ENCODE measurements at regions not wholly inside any gene's neighbourhood (a gene's known extent, or its start where the extent isn't known, plus 50 kb on each side); places are given as distances from the start of the nearest gene placed in this dataset.

DNA sequence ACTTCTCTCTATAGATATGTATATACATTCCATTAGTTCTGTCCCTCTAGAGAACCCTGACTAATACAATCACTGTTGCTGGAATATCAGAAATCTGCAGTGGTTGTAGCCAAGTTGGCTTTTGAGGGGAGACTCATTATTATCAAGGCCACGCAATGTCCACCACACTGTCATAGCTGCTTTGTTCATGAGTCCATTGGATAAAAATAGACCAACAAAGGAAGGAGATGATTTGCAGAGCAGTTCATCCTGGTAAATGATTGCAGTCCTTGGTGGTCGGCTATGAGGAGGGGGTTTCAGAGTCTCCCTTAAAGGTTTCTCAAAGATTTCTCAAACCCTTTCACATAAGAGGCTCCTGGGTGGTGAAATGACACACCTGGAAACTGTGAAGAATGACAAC is 192.8 kb upstream of the ANKH start:
- H3K4me3 ChIP-seq (ENCODE audit: control insufficient read depth, low read depth, low read length), result no peak overlapping the region
- DNase-seq (ENCODE audit: low read depth), result no peak
- TF ChIP-seq, protein P1, sequence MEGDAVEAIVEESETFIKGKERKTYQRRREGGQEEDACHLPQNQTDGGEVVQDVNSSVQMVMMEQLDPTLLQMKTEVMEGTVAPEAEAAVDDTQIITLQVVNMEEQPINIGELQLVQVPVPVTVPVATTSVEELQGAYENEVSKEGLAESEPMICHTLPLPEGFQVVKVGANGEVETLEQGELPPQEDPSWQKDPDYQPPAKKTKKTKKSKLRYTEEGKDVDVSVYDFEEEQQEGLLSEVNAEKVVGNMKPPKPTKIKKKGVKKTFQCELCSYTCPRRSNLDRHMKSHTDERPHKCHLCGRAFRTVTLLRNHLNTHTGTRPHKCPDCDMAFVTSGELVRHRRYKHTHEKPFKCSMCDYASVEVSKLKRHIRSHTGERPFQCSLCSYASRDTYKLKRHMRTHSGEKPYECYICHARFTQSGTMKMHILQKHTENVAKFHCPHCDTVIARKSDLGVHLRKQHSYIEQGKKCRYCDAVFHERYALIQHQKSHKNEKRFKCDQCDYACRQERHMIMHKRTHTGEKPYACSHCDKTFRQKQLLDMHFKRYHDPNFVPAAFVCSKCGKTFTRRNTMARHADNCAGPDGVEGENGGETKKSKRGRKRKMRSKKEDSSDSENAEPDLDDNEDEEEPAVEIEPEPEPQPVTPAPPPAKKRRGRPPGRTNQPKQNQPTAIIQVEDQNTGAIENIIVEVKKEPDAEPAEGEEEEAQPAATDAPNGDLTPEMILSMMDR (conservative IDR thresholded peaks at IDR 0.05; ENCODE audit: control insufficient read depth, insufficient read depth, low read depth, low read length), result no peak

DNA sequence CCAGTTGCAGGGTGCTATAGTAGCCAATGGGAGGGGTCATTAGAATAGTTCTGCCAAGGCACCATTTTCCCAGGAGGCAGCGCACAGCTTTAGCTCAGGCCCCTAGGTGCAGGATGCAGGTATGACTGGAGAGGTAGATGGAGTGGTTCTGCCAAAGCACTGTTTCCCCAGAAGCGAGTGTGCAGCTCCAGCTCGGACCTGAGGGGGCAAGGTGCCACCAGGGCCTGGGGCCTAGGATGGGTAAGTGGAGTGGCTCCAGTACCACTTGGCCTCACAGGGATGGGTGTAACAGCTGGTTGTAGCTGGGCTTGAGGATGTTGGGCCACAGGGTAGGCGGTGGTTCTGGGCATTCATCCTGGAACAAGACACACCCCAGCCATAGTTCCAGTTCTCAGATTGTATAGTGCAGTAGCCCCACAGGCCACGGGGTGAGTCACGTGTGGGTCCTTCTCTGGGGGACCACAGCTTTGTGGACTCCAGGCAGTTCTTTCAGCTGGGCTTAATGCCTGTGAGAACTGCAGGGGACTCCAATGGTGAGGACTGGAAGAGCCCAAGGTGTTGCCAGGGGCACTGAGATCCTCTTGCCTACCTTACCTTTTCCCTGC is 185.5 kb upstream of the ANKH start:
- DNase-seq (ENCODE audit: low read depth), result no peak
- TF ChIP-seq, protein P1 (conservative IDR thresholded peaks at IDR 0.05; ENCODE audit: control insufficient read depth, insufficient read depth, low read depth, low read length), result no peak
- no peak overlapping the region for H3K4me3 ChIP-seq (ENCODE audit: control insufficient read depth, low read depth, low read length)

DNA sequence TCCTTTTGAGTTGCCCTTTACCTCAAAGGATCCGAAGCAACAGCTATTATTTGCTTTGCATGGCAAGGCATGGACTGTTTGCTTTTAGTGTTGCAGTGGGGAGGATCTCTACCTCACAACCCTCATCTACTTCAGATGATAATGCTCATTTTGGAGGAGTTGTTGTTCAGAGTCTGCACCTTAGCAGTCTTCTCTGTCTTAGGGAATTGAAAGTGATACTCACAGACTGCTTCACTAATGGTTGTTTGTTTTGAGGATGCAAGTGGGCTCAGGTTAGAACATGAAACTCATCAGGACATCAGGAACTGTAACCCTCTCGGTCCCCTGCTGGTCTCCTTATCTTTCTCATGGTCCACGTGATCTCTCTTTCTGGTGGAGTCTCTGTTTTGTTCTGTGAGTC is 172.9 kb upstream of the ANKH start:
- DNase-seq (ENCODE audit: low read depth), result no peak
- no peak overlapping the region for H3K4me3 ChIP-seq (ENCODE audit: control insufficient read depth, low read depth, low read length)
- TF ChIP-seq, protein P1 (conservative IDR thresholded peaks at IDR 0.05; ENCODE audit: control insufficient read depth, insufficient read depth, low read depth, low read length), result no peak

DNA sequence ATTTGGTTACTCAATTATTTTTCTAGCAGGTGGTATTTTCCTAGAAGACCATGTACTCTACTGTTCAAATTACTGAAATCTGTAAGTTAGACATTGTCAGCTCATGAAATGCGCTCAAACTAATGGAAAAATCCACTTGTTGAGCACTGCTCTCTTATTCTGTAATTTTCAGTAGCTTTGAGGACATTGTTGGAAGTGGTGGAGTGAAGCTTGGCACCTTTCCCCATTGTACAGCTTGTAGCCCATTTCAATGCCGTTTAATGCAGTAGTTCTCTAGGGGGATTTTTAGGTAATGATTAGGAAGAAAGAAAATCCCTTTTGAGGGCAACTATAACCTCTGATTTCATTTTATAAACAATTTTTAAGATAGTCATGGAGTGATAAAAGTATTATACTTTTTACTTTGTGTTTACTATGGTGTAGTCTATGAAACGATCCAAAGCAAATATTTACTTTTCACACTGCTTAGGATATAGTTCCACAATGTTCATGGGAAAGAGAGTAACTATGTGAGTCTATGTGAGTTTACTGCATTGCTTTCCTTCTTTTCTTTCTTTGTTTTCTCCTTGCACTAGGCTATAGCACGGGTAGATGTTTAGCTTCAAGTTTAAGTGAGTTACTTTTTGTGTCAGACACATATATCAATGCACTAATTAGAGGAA is 165.8 kb upstream of the ANKH start:
- DNase-seq (ENCODE audit: low read depth), result no peak
- TF ChIP-seq, protein P1 (conservative IDR thresholded peaks at IDR 0.05; ENCODE audit: control insufficient read depth, insufficient read depth, low read depth, low read length), result no peak

DNA sequence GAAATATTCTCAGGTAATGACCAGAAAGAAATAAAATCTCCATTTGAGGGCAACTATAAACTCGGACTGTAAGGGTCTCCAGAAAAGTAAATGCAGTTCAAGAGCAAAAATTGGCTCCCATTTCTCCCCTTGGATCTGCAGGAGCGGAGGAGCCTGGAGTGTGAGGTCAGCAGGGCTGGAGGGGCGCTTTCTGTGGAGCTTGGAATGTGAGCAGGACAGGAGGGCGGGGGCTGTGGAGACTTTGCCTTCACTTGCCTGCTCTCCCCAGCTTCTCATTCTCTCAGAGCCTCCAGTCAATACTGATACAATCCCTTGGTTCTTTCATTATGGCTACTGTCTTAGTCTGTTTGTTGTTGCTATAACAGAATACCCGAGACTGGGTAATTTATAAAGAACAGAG is 162.8 kb upstream of the ANKH start:
- TF ChIP-seq, protein P1 (conservative IDR thresholded peaks at IDR 0.05; ENCODE audit: control insufficient read depth, insufficient read depth, low read depth, low read length), result no peak
- no peak overlapping the region for H3K4me3 ChIP-seq (ENCODE audit: control insufficient read depth, low read depth, low read length)
- DNase-seq (ENCODE audit: low read depth), result no peak

More for the DNA sequence above, 165.8 kb upstream of the ANKH start:
- H3K4me3 ChIP-seq (ENCODE audit: control insufficient read depth, low read depth, low read length), result no peak overlapping the region

DNA sequence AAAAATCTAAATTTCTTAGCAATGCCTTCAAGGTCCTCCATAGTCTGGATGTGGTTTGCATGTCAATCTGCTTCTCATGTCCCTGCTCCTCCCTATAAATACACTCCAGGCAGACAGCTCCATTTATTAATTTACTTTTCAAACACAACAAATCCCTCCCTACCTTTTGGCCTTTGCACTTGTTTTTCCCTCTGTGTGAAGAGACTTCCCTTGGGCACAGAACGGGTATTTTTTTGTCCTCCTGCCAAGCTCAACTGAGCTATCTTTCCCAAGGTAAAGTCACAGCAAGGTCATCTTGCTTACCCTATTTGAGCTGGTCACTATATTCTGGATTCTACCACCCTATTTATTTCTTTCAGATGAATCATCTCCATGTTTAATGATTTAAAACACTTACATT is 159.6 kb upstream of the ANKH start:
- no peak for DNase-seq (ENCODE audit: low read depth)
- TF ChIP-seq, protein P1 (conservative IDR thresholded peaks at IDR 0.05; ENCODE audit: control insufficient read depth, insufficient read depth, low read depth, low read length), result no peak

More for the DNA sequence above, 159.6 kb upstream of the ANKH start:
- no peak overlapping the region for H3K4me3 ChIP-seq (ENCODE audit: control insufficient read depth, low read depth, low read length)

Measured in fibroblast of mammary gland (primary cell).